Liver (tissue), 8 donors: ENCODE measurements at regions not wholly inside any gene's neighbourhood (a gene's known extent, or its start where the extent isn't known, plus 50 kb on each side); places are given as distances from the start of the nearest gene placed in this dataset.

Experiments
- DNase-seq: peaks from one replicate; pipeline ENCODE4 v3.0.0-alpha.2; 2017; ENCODE audit warnings: low spot score
- H3K27ac ChIP-seq, 2 donors: one replicate each; pipeline ENCODE4 v1.7.0; 2013; ENCODE audit warnings: inconsistent platforms in 2 of 2, low read length in 2 of 2, control low read depth in 1 of 2, low read depth in 1 of 2, mild to moderate bottlenecking in 1 of 2
- H3K27me3 ChIP-seq, 4 donors: one replicate each; pipeline versions ENCODE4 v1.6.1 to v1.7.0; 2013; ENCODE audit warnings: low read length in 3 of 4, inconsistent platforms in 1 of 4, mild to moderate bottlenecking in 1 of 4, moderate library complexity in 1 of 4; ENCODE audit not compliant: control insufficient read depth in 4 of 4, insufficient read depth in 4 of 4
- H3K36me3 ChIP-seq, 4 donors: one replicate each; pipeline versions ENCODE4 v1.6.1 to v1.7.0; 2013; ENCODE audit warnings: low read length in 3 of 4, mild to moderate bottlenecking in 3 of 4, low read depth in 1 of 4, moderate library complexity in 1 of 4; ENCODE audit not compliant: control insufficient read depth in 4 of 4, insufficient read depth in 3 of 4
- H3K4me1 ChIP-seq, 4 donors: one replicate each; pipeline versions ENCODE4 v1.6.1 to v1.7.0; 2013; ENCODE audit warnings: low read length in 3 of 4, mild to moderate bottlenecking in 3 of 4, moderate library complexity in 1 of 4; ENCODE audit not compliant: control insufficient read depth in 4 of 4, insufficient read depth in 4 of 4
- H3K4me3 ChIP-seq, 3 donors: one replicate each; pipeline versions ENCODE4 v1.6.1 to v1.7.0; 2013; ENCODE audit warnings: low read length in 3 of 3, control low read depth in 1 of 3, low read depth in 1 of 3, mild to moderate bottlenecking in 1 of 3
- H3K9ac ChIP-seq, 2 donors: one replicate each; pipeline ENCODE4 v1.7.0; 2013; ENCODE audit warnings: low read length in 2 of 2, mild to moderate bottlenecking in 2 of 2, moderate library complexity in 2 of 2, control low read depth in 1 of 2, low read depth in 1 of 2
- H3K9me3 ChIP-seq, 4 donors: one replicate each; pipeline versions ENCODE4 v1.6.1 to v1.7.0; 2013; ENCODE audit warnings: low read length in 3 of 4; ENCODE audit not compliant: control insufficient read depth in 4 of 4
- CTCF ChIP-seq: fragments of 150-350 bp; IDR thresholded peaks from 2 replicates; pipeline ENCODE4 v1.5.1; 2017; ENCODE audit warnings: improper control_type of control experiment, low read depth, low read length; ENCODE audit not compliant: missing input control
- FOXA2 ChIP-seq: IDR thresholded peaks from 2 replicates; pipeline ENCODE4 v1.6.1; 2016; ENCODE audit warnings: antibody characterized with exemption
- GABPA ChIP-seq, 2 donors: IDR thresholded peaks in 1 of 2; conservative IDR thresholded peaks in 1 of 2; 2 replicates each; pipeline ENCODE4 v1.6.1; 2016; ENCODE audit warnings: antibody characterized with exemption in 2 of 2, mild to moderate bottlenecking in 1 of 2, moderate library complexity in 1 of 2
- HNF4G ChIP-seq: IDR thresholded peaks from 2 replicates; pipeline ENCODE4 v1.6.1; 2016; ENCODE audit warnings: antibody characterized with exemption
- RAD21 ChIP-seq, 2 donors: IDR thresholded peaks; 2 replicates each; pipeline ENCODE4 v1.6.1; 2016; ENCODE audit warnings: antibody characterized with exemption in 2 of 2, mild to moderate bottlenecking in 2 of 2
- RXRA ChIP-seq, 2 donors: IDR thresholded peaks; 2 replicates each; pipeline ENCODE4 v1.6.1; 2017 to 2018; ENCODE audit warnings: antibody characterized with exemption in 2 of 2, mild to moderate bottlenecking in 1 of 2
- SP1 ChIP-seq: IDR thresholded peaks from 2 replicates; pipeline ENCODE4 v1.6.1; 2018; ENCODE audit warnings: antibody characterized with exemption, mild to moderate bottlenecking
- ZBTB33 ChIP-seq: IDR thresholded peaks from 2 replicates; pipeline ENCODE4 v1.6.1; 2016; ENCODE audit warnings: antibody characterized with exemption
- WGBS: extraction: QIAGEN DNeasy Blood & Tissue Kit; methylation state at CpG from one replicate; pipeline ENCODE4 v1.1.7; 2013; 5-methylcytosine and 5-hydroxymethylcytosine counted together
- TF ChIP-seq, protein P1 (sequence below): IDR thresholded peaks from 2 replicates; pipeline ENCODE4 v1.6.1; 2016; ENCODE audit warnings: antibody characterized with exemption, mild to moderate bottlenecking
- TF ChIP-seq, protein P2 (sequence below): IDR thresholded peaks from 2 replicates; pipeline ENCODE4 v1.6.1; 2016; ENCODE audit warnings: antibody characterized with exemption
- donor health status: healthy.
- donor health status: healthy.
- donor health status: healthy.
- donor health status: healthy.
- donor health status: healthy.

DNA sequence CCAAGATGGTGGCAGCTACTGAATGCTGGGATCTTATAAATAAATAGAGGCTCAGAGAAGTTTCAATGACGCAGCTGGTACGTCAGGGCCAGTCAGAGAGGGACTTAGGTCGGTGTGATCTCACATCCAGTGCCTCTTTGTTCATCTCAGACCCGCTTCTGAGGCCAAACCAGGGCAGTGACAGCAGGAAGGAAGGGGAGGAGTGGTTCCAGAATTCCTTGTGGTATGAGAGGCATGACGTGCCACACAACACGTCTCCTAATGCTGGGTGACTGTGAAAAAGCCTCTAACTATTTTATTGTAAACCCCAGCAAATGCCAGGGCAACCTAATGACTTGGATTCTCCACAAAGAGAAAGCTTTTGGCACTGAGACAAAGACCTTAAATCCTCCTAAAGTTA lies 423.3 kb downstream of the LPIN1 start:
- WGBS = 59% methylated on average over 6 of the region's 6 CpGs
- Histone ChIP-seq H3K9ac (no peak overlapping the region), H3K4me1 (no peaks in the 10 kb centered on the region), H3K27me3 (peaks cover 0 to 4% (median 0%) of the 10 kb centered on the region in 4 donors), H3K4me3 (no peak overlapping the region), H3K9me3 (no peaks in the 10 kb centered on the region), H3K27ac (peak overlapping the region; percentile 19 to 59), H3K36me3 (no peaks in the 10 kb centered on the region)
- TF ChIP-seq RXRA (IDR thresholded peaks at IDR 0.05) = peak in 1 of 2 donors; percentile 15
- TF ChIP-seq, protein P1, sequence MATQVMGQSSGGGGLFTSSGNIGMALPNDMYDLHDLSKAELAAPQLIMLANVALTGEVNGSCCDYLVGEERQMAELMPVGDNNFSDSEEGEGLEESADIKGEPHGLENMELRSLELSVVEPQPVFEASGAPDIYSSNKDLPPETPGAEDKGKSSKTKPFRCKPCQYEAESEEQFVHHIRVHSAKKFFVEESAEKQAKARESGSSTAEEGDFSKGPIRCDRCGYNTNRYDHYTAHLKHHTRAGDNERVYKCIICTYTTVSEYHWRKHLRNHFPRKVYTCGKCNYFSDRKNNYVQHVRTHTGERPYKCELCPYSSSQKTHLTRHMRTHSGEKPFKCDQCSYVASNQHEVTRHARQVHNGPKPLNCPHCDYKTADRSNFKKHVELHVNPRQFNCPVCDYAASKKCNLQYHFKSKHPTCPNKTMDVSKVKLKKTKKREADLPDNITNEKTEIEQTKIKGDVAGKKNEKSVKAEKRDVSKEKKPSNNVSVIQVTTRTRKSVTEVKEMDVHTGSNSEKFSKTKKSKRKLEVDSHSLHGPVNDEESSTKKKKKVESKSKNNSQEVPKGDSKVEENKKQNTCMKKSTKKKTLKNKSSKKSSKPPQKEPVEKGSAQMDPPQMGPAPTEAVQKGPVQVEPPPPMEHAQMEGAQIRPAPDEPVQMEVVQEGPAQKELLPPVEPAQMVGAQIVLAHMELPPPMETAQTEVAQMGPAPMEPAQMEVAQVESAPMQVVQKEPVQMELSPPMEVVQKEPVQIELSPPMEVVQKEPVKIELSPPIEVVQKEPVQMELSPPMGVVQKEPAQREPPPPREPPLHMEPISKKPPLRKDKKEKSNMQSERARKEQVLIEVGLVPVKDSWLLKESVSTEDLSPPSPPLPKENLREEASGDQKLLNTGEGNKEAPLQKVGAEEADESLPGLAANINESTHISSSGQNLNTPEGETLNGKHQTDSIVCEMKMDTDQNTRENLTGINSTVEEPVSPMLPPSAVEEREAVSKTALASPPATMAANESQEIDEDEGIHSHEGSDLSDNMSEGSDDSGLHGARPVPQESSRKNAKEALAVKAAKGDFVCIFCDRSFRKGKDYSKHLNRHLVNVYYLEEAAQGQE = no peak
- no peak for TF ChIP-seq FOXA2
- TF ChIP-seq HNF4G = no peak
- no peak for DNase-seq

DNA sequence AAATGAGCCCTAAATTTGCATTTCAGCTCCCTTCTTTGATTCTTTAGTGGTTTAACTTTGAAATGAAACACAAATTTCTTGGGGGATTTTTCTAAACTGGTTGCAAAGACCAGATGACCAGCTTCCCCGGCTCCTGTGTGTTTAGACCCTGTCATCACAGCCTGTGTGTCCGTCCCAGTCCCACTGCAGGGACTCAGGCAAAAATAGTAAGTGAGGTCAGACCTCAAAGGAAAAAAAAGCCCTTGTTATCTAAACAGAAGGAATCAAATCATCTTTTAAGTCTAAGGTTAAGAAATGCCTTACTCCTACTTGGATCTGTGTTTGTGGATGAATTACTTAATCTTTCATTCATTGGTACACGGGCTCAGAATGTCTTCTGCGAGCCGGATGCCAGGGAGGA lies 423.7 kb downstream of the LPIN1 start:
- H3K27ac ChIP-seq = no peak overlapping the region
- H3K4me3 ChIP-seq = no peak overlapping the region
- TF ChIP-seq RXRA (IDR thresholded peaks at IDR 0.05) (no peak), CTCF (no peak), SP1 (no peak), GABPA (IDR thresholded peaks at IDR 0.05 in 1 of 2, conservative IDR thresholded peaks at IDR 0.05 in 1 of 2) (no peak)
- TF ChIP-seq, protein P2, sequence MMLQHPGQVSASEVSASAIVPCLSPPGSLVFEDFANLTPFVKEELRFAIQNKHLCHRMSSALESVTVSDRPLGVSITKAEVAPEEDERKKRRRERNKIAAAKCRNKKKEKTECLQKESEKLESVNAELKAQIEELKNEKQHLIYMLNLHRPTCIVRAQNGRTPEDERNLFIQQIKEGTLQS = no peak
- no peaks in the 10 kb centered on the region for H3K4me1 ChIP-seq
- no peak for DNase-seq
- H3K27me3 ChIP-seq = peaks cover 0 to 4% (median 0%) of the 10 kb centered on the region in 4 donors
- H3K36me3 ChIP-seq = no peaks in the 10 kb centered on the region
- 37% methylated on average over 5 of the region's 5 CpGs for WGBS
- no peaks in the 10 kb centered on the region for H3K9me3 ChIP-seq
- no peak overlapping the region for H3K9ac ChIP-seq

GRCh38 chr2:12173271-12173942 lies 427.0 kb downstream of the LPIN1 start:
- Histone ChIP-seq H3K9me3 (no peaks in the 10 kb centered on the region), H3K4me3 (no peak overlapping the region), H3K36me3 (no peaks in the 10 kb centered on the region), H3K9ac (no peak overlapping the region), H3K27ac (no peak overlapping the region), H3K27me3 (peaks cover 0 to 4% (median 0%) of the 10 kb centered on the region in 4 donors), H3K4me1 (no peaks in the 10 kb centered on the region)
- peak; percentile 46 to 64 for TF ChIP-seq RAD21 (IDR thresholded peaks at IDR 0.05)
- TF ChIP-seq ZBTB33 = no peak
- no peak for DNase-seq
- WGBS = 88% methylated on average over 1 of the region's 1 CpG
